Dendritic cell treated with granulocyte-macrophage colony-stimulating factor and Interleukin-4, amounts not matched to agents 40 ng/mL and 50 ng/mL, for 4 days (primary cell): ENCODE measurements at regions not wholly inside any gene's neighbourhood (a gene's known extent, or its start where the extent isn't known, plus 50 kb on each side); places are given as distances from the start of the nearest gene placed in this dataset.

Source experiments
- H3K27ac Mint-ChIP-seq: one replicate; pipeline ENCODE4 v1.8.0; 2022; ENCODE audit warnings: mild to moderate bottlenecking, mixed read lengths
- H3K27me3 Mint-ChIP-seq: one replicate; pipeline ENCODE4 v1.8.0; 2022; ENCODE audit warnings: mild to moderate bottlenecking, mixed read lengths
- H3K36me3 Mint-ChIP-seq: one replicate; pipeline ENCODE4 v1.8.0; 2022; ENCODE audit warnings: low read depth, mixed read lengths
- H3K4me1 Mint-ChIP-seq: one replicate; pipeline ENCODE4 v1.8.0; 2022; ENCODE audit warnings: low read depth, mixed read lengths
- H3K4me3 Mint-ChIP-seq: one replicate; pipeline ENCODE4 v1.8.0; 2022; ENCODE audit warnings: mild to moderate bottlenecking, moderate library complexity, mixed read lengths
- H3K9me3 Mint-ChIP-seq: one replicate; pipeline ENCODE4 v1.8.0; 2022; ENCODE audit warnings: mixed read lengths
- intact Hi-C: fragments of 100-400 bp; cut with micrococcal nuclease; formaldehyde crosslinking; loops from one replicate; pipeline ENCODE4 v1.15.0; 2022

GRCh38 chr3:152021951-152022461, 148.6 kb downstream of the SUCNR1 start:
- Mint-ChIP-seq H3K4me1 (peaks cover 7% of the 10 kb centered on the region), H3K27ac (no peak overlapping the region), H3K9me3 (no peaks in the 10 kb centered on the region), H3K4me3 (no peak overlapping the region), H3K27me3 (no peaks in the 10 kb centered on the region), H3K36me3 (no peaks in the 10 kb centered on the region)
- intact Hi-C loops, result no loop called here

GRCh38 chr3:152026033-152026556, 152.7 kb downstream of the SUCNR1 start:
- intact Hi-C loops, result no loop called here
- Mint-ChIP-seq H3K4me1 (peaks cover 7% of the 10 kb centered on the region), H3K36me3 (no peaks in the 10 kb centered on the region), H3K27me3 (no peaks in the 10 kb centered on the region), H3K27ac (no peak overlapping the region), H3K4me3 (no peak overlapping the region), H3K9me3 (no peaks in the 10 kb centered on the region)

- Mint-ChIP-seq H3K36me3 (no peaks in the 10 kb centered on the region), H3K4me1 (no peaks in the 10 kb centered on the region), H3K9me3 (peaks cover 7% of the 10 kb centered on the region), H3K4me3 (no peak overlapping the region), H3K27ac (no peak overlapping the region), H3K27me3 (no peaks in the 10 kb centered on the region)
- intact Hi-C loops, result no loop called here
These were observed 156.9 kb downstream of the SUCNR1 start for GRCh38 chr3:152030320-152030719.

- Mint-ChIP-seq H3K36me3 (no peaks in the 10 kb centered on the region), H3K9me3 (peaks cover 10% of the 10 kb centered on the region), H3K4me1 (no peaks in the 10 kb centered on the region), H3K4me3 (no peak overlapping the region), H3K27me3 (no peaks in the 10 kb centered on the region), H3K27ac (no peak overlapping the region)
- intact Hi-C loops, result no loop called here
These were observed 157.9 kb downstream of the SUCNR1 start for GRCh38 chr3:152031321-152031720.

GRCh38 chr3:152037297-152037696, 163.9 kb downstream of the SUCNR1 start:
- no peaks in the 10 kb centered on the region for H3K27me3 Mint-ChIP-seq
- H3K27ac Mint-ChIP-seq, result no peak overlapping the region
- H3K4me1 Mint-ChIP-seq, result no peaks in the 10 kb centered on the region
- no peak overlapping the region for H3K4me3 Mint-ChIP-seq
- no peaks in the 10 kb centered on the region for H3K36me3 Mint-ChIP-seq
- peaks cover 18% of the 10 kb centered on the region for H3K9me3 Mint-ChIP-seq
- intact Hi-C loops, result no loop called here

GRCh38 chr3:152037953-152038352, 164.5 kb downstream of the SUCNR1 start:
- intact Hi-C loops, result no loop called here
- no peak overlapping the region for H3K27ac Mint-ChIP-seq
- no peak overlapping the region for H3K4me3 Mint-ChIP-seq
- no peaks in the 10 kb centered on the region for H3K4me1 Mint-ChIP-seq
- H3K27me3 Mint-ChIP-seq, result no peaks in the 10 kb centered on the region
- peaks cover 18% of the 10 kb centered on the region for H3K9me3 Mint-ChIP-seq
- no peaks in the 10 kb centered on the region for H3K36me3 Mint-ChIP-seq

- Mint-ChIP-seq H3K27me3 (no peaks in the 10 kb centered on the region), H3K4me1 (no peaks in the 10 kb centered on the region), H3K36me3 (no peaks in the 10 kb centered on the region), H3K27ac (no peak overlapping the region), H3K4me3 (no peak overlapping the region), H3K9me3 (peaks cover 18% of the 10 kb centered on the region)
- intact Hi-C loops, result no loop called here
These were observed 165.0 kb downstream of the SUCNR1 start for GRCh38 chr3:152038490-152038889.

GRCh38 chr3:152039887-152040286, 166.4 kb downstream of the SUCNR1 start:
- H3K27me3 Mint-ChIP-seq, result no peaks in the 10 kb centered on the region
- no peak overlapping the region for H3K27ac Mint-ChIP-seq
- H3K4me3 Mint-ChIP-seq, result no peak overlapping the region
- H3K36me3 Mint-ChIP-seq, result no peaks in the 10 kb centered on the region
- H3K9me3 Mint-ChIP-seq, result peaks cover 15% of the 10 kb centered on the region
- intact Hi-C loops, result no loop called here
- H3K4me1 Mint-ChIP-seq, result peaks cover 4% of the 10 kb centered on the region

- intact Hi-C loops, result no loop called here
- H3K27ac Mint-ChIP-seq, result no peak overlapping the region
These were observed 166.9 kb downstream of the SUCNR1 start for GRCh38 chr3:152040319-152040718.

GRCh38 chr3:152043620-152044019, 170.2 kb downstream of the SUCNR1 start:
- intact Hi-C loops, result no loop called here
- no peaks in the 10 kb centered on the region for H3K27me3 Mint-ChIP-seq
- H3K27ac Mint-ChIP-seq, result no peak overlapping the region
- peaks cover 6% of the 10 kb centered on the region for H3K4me1 Mint-ChIP-seq
- H3K4me3 Mint-ChIP-seq, result no peak overlapping the region
- H3K9me3 Mint-ChIP-seq, result no peaks in the 10 kb centered on the region
- no peaks in the 10 kb centered on the region for H3K36me3 Mint-ChIP-seq

More at GRCh38 chr3:152040319-152040718, 166.9 kb downstream of the SUCNR1 start:
- no peaks in the 10 kb centered on the region for H3K36me3 Mint-ChIP-seq
- H3K27me3 Mint-ChIP-seq, result no peaks in the 10 kb centered on the region
- H3K9me3 Mint-ChIP-seq, result peaks cover 11% of the 10 kb centered on the region
- peaks cover 6% of the 10 kb centered on the region for H3K4me1 Mint-ChIP-seq
- H3K4me3 Mint-ChIP-seq, result no peak overlapping the region

- Mint-ChIP-seq H3K27ac (no peak overlapping the region), H3K4me1 (peaks cover 11% of the 10 kb centered on the region), H3K9me3 (no peaks in the 10 kb centered on the region), H3K27me3 (no peaks in the 10 kb centered on the region), H3K36me3 (no peaks in the 10 kb centered on the region), H3K4me3 (no peak overlapping the region)
- intact Hi-C loops, result no loop called here
These were observed 172.8 kb downstream of the SUCNR1 start for GRCh38 chr3:152046280-152046679.

GRCh38 chr3:152047465-152047864, 174.0 kb downstream of the SUCNR1 start:
- Mint-ChIP-seq H3K4me1 (peaks cover 11% of the 10 kb centered on the region), H3K4me3 (no peak overlapping the region), H3K36me3 (no peaks in the 10 kb centered on the region), H3K27me3 (no peaks in the 10 kb centered on the region), H3K9me3 (no peaks in the 10 kb centered on the region), H3K27ac (no peak overlapping the region)
- intact Hi-C loops, result no loop called here

- Mint-ChIP-seq H3K27me3 (no peaks in the 10 kb centered on the region), H3K9me3 (no peaks in the 10 kb centered on the region), H3K27ac (no peak overlapping the region), H3K4me1 (peaks cover 11% of the 10 kb centered on the region), H3K36me3 (no peaks in the 10 kb centered on the region), H3K4me3 (no peak overlapping the region)
- intact Hi-C loops, result no loop called here
These were observed 175.4 kb downstream of the SUCNR1 start for GRCh38 chr3:152048831-152049230.

GRCh38 chr3:152050903-152051302, 177.5 kb downstream of the SUCNR1 start:
- Mint-ChIP-seq H3K4me3 (no peak overlapping the region), H3K27ac (no peak overlapping the region), H3K36me3 (no peaks in the 10 kb centered on the region), H3K27me3 (no peaks in the 10 kb centered on the region), H3K4me1 (peaks cover 6% of the 10 kb centered on the region), H3K9me3 (no peaks in the 10 kb centered on the region)
- intact Hi-C loops, result no loop called here
